22Rv1 (cell line): ENCODE measurements at regions not wholly inside any gene's neighbourhood (a gene's known extent, or its start where the extent isn't known, plus 50 kb on each side); places are given as distances from the start of the nearest gene placed in this dataset.

ENCODE experiments used
- H3K27ac ChIP-seq: fragments of 450-650 bp; 2 replicates; pipeline ENCODE4 v1.5.1; 2017
- CTCF ChIP-seq: fragments of 450-650 bp; IDR thresholded peaks from 2 replicates; pipeline ENCODE4 v1.5.1; 2017; ENCODE audit warnings: mild to moderate bottlenecking
- ZFX ChIP-seq: fragments of 450-650 bp; IDR thresholded peaks from 2 replicates; pipeline ENCODE4 v1.6.1; 2017; ENCODE audit warnings: antibody characterized with exemption, borderline replicate concordance

GRCh38 chr3:43965656-43966055 lies 274.9 kb downstream of the ABHD5 start:
- no peak overlapping the region for H3K27ac ChIP-seq
- TF ChIP-seq ZFX (no peak), CTCF (no peak)

- TF ChIP-seq ZFX (no peak), CTCF (no peak)
- no peak overlapping the region for H3K27ac ChIP-seq
Observed at GRCh38 chr3:43966126-43966525, 275.4 kb downstream of the ABHD5 start.

GRCh38 chr3:43966530-43966929 lies 275.2 kb upstream of the TOPAZ1 start:
- TF ChIP-seq ZFX (no peak), CTCF (no peak)
- no peak overlapping the region for H3K27ac ChIP-seq

GRCh38 chr3:43968465-43968864 lies 273.2 kb upstream of the TOPAZ1 start:
- no peak for TF ChIP-seq CTCF
- TF ChIP-seq ZFX, result no peak
- no peak overlapping the region for H3K27ac ChIP-seq

GRCh38 chr3:43969944-43970343 lies 271.7 kb upstream of the TOPAZ1 start:
- H3K27ac ChIP-seq, result no peak overlapping the region

GRCh38 chr3:43970351-43970750 lies 271.3 kb upstream of the TOPAZ1 start:
- TF ChIP-seq ZFX (no peak), CTCF (no peak)
- H3K27ac ChIP-seq, result no peak overlapping the region

More at GRCh38 chr3:43969944-43970343, 271.7 kb upstream of the TOPAZ1 start:
- TF ChIP-seq CTCF (no peak), ZFX (no peak)

- TF ChIP-seq ZFX (no peak), CTCF (no peak)
- no peak overlapping the region for H3K27ac ChIP-seq
Observed at GRCh38 chr3:43970920-43971319, 270.8 kb upstream of the TOPAZ1 start.
